Upper lobe of left lung (tissue), 6 donors: ENCODE measurements at regions not wholly inside any gene's neighbourhood (a gene's known extent, or its start where the extent isn't known, plus 50 kb on each side); places are given as distances from the start of the nearest gene placed in this dataset.

ENCODE experiments used
- ATAC-seq, 2 donors: fragments of 200-7000 bp; cut with Tn5 transposase; one replicate each; pipeline ENCODE4 v1.9.1; 2022; ENCODE audit warnings: mild to moderate bottlenecking in 2 of 2, moderate library complexity in 2 of 2; ENCODE audit not compliant: low FRiP score in 2 of 2
- DNase-seq, 2 donors: peaks; one replicate each; pipeline ENCODE4 v3.0.0-alpha.2; 2019 to 2020
- H3K27ac ChIP-seq, 4 donors: fragments of 200-600 bp; sonication (generic); one replicate each; pipeline ENCODE4 v1.5.1; 2016 to 2019
- H3K27me3 ChIP-seq, 4 donors: fragments of 200-600 bp; sonication (generic); one replicate each; pipeline ENCODE4 v1.5.1; 2017 to 2019
- H3K36me3 ChIP-seq, 4 donors: fragments of 200-600 bp; sonication (generic); one replicate each; pipeline ENCODE4 v1.5.1; 2016 to 2019
- H3K4me1 ChIP-seq, 4 donors: fragments of 200-600 bp; sonication (generic); one replicate each; pipeline ENCODE4 v1.5.1; 2018 to 2019
- H3K4me3 ChIP-seq, 4 donors: fragments of 200-600 bp; sonication (generic); one replicate each; pipeline ENCODE4 v1.5.1; 2017 to 2019; ENCODE audit warnings: mild to moderate bottlenecking in 2 of 4, moderate library complexity in 1 of 4
- H3K9me3 ChIP-seq, 4 donors: fragments of 200-600 bp; sonication (generic); one replicate each; pipeline ENCODE4 v1.5.1; 2018 to 2019
- CTCF ChIP-seq, 6 experiments: fragments of 450-650 bp in 4 of 6; fragments of 200-600 bp in 2 of 6; sonication (generic) in 2 of 6; IDR thresholded peaks; one replicate each; pipeline ENCODE4 v1.5.1; 2016 to 2019; ENCODE audit warnings: antibody characterized with exemption in 6 of 6
- EP300 ChIP-seq, 4 donors: sonication (generic); formaldehyde crosslinking; IDR thresholded peaks; one replicate each; pipeline ENCODE4 v1.5.1; 2017; ENCODE audit warnings: antibody characterized with exemption in 4 of 4, control low read depth in 2 of 4
- POLR2A ChIP-seq, 4 donors: fragments of 450-650 bp; IDR thresholded peaks; one replicate each; pipeline ENCODE4 v1.5.1; 2016 to 2017; ENCODE audit warnings: antibody characterized with exemption in 4 of 4, mild to moderate bottlenecking in 2 of 4
- POLR2AphosphoS5 ChIP-seq, 2 donors: sonication (generic); formaldehyde crosslinking; IDR thresholded peaks; one replicate each; pipeline ENCODE4 v1.5.1; 2017; ENCODE audit warnings: antibody characterized with exemption in 2 of 2
- WGBS, 2 donors: methylation state at CpG; one replicate each; pipeline ENCODE4 v1.1.5; 2017 to 2018; 5-methylcytosine and 5-hydroxymethylcytosine counted together
- donor health status: DM: no; HTN: no; CAD: no; lungs with moderate emphysema.
- donor health status: DM: no; HTN: yes; CAD: no; lungs with severe emphysema.

DNA sequence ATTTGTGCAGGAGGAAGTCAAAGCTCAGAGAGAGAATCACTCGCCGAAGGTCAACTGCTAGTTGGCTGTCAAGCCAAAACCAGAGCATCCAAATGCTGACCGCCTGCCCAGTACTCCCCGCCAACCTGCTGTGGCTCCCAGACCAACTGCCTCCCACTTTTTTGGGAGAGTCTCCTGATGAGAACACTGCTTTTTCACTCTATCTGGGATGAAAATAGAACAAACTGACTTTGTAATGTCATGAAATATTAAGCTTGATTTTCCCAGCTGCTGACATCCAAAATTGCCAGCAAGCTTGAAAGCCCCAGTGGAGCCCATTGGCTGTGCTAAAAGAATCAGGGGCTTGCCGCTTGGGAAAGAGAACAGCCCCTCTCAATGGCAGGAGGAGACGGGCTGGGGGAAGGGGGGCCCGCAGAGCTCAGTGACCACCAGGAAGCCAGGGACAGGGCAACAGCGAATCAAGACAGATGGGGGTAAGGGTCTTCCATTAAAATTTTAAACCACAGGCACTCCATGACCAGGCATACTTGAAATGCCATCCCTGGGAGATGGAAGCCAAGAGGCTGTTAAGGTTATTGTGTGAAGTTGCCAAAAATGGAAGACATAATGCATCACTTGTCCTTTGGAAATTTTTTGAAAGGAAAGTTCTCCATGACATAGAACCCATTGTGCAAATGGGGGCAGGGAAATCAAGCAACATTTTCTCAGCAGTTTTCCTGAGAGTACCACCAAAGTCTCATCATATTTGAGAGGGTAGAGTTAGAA is 125.7 kb upstream of the CDH5 start:
- Histone ChIP-seq H3K9me3 (peaks cover 0 to 7% (median 0%) of the 10 kb centered on the region in 4 donors), H3K27me3 (no peaks in the 10 kb centered on the region), H3K4me1 (no peaks in the 10 kb centered on the region), H3K4me3 (no peak overlapping the region), H3K27ac (no peak overlapping the region), H3K36me3 (no peaks in the 10 kb centered on the region)
- WGBS, 2 donors: 82 to 84% methylated on average over 7 to 8 of the region's 8 CpGs
- peak in 1 of 2 donors; percentile 48 for ATAC-seq
- TF ChIP-seq POLR2AphosphoS5 (IDR thresholded peaks at IDR 0.05): no peak
- TF ChIP-seq CTCF (IDR thresholded peaks at IDR 0.05): no peak
- TF ChIP-seq POLR2A (IDR thresholded peaks at IDR 0.05): no peak
- no peak for TF ChIP-seq EP300 (IDR thresholded peaks at IDR 0.05)
- no peak for DNase-seq

- no peak for ATAC-seq
- Histone ChIP-seq H3K27ac (no peak overlapping the region), H3K4me3 (no peak overlapping the region), H3K27me3 (no peaks in the 10 kb centered on the region), H3K36me3 (no peaks in the 10 kb centered on the region), H3K9me3 (peaks cover 0 to 7% (median 0%) of the 10 kb centered on the region in 4 donors), H3K4me1 (no peaks in the 10 kb centered on the region)
- 81 to 96% methylated on average over 6 of the region's 6 CpGs for WGBS, 2 donors
- DNase-seq: no peak
- TF ChIP-seq EP300 (IDR thresholded peaks at IDR 0.05): no peak
- TF ChIP-seq POLR2AphosphoS5 (IDR thresholded peaks at IDR 0.05): no peak
- TF ChIP-seq POLR2A (IDR thresholded peaks at IDR 0.05): no peak
- no peak for TF ChIP-seq CTCF (IDR thresholded peaks at IDR 0.05)
Observed at GRCh38 chr16:66240088-66240487, 126.4 kb upstream of the CDH5 start.

DNA sequence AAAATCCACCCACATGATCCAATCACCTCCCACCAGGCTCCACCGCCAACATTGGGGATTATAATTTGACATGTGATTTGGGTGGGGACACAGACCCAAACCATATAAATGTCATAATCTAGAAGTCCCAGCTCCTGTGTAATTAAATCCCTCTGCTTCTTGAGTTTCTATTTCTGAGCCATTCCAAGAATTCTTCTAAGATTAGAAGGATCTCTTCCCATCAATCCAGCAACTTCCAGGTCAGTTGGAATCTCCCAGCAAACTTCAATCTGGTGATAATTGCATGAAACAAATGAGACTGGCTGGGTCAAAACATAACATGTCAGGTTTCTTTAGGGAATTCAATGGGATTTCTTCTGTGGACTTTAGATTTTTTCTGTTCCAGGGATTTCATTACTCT is 127.8 kb upstream of the CDH5 start:
- no peak for TF ChIP-seq CTCF (IDR thresholded peaks at IDR 0.05)
- no peak for ATAC-seq
- no peak overlapping the region for H3K4me3 ChIP-seq

DNA sequence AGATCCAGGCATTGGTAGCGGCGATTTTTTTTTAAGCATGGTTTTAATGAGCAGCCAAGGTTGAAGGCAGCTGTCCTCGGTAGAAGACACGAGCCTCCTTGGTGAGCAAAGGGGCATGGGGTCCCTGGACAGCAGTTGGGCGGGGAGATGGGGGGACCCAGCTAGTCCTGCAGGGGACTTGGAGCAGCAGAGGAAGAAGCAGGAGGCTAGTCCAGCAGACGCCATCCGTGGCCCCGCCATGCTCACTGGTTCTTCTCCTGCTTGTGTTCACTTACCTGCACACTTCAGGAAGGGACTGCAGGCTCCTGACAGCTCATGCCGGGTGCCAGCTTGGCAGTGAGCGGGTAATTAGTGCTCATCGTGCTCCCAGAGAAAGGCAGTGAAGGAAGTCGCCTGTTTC is 130.2 kb upstream of the CDH5 start:
- TF ChIP-seq POLR2AphosphoS5 (IDR thresholded peaks at IDR 0.05) (no peak), EP300 (IDR thresholded peaks at IDR 0.05) (no peak), CTCF (IDR thresholded peaks at IDR 0.05) (no peak), POLR2A (IDR thresholded peaks at IDR 0.05) (no peak)
- no peaks in the 10 kb centered on the region for H3K4me1 ChIP-seq
- DNase-seq (no peak), ATAC-seq (no peak)
- 86 to 91% methylated on average over 7 to 12 of the region's 12 CpGs for WGBS, 2 donors
- H3K36me3 ChIP-seq: no peaks in the 10 kb centered on the region
- no peak overlapping the region for H3K4me3 ChIP-seq
- no peaks in the 10 kb centered on the region for H3K27me3 ChIP-seq
- no peak overlapping the region for H3K27ac ChIP-seq
- H3K9me3 ChIP-seq: peaks cover 0 to 7% (median 0%) of the 10 kb centered on the region in 4 donors

More for the DNA sequence above, 127.8 kb upstream of the CDH5 start:
- Histone ChIP-seq H3K4me1 (no peaks in the 10 kb centered on the region), H3K36me3 (no peaks in the 10 kb centered on the region), H3K27me3 (no peaks in the 10 kb centered on the region), H3K27ac (no peak overlapping the region), H3K9me3 (peaks cover 0 to 7% (median 0%) of the 10 kb centered on the region in 4 donors)
- WGBS, 2 donors: 92 to 100% methylated on average over 1 of the region's 1 CpG
- no peak for DNase-seq
